Fibroblast of skin of right quadriceps (primary cell): ENCODE measurements at regions not wholly inside any gene's neighbourhood (a gene's known extent, or its start where the extent isn't known, plus 50 kb on each side); places are given as distances from the start of the nearest gene placed in this dataset.

ENCODE experiments used
- DNase-seq: peaks from one replicate; pipeline ENCODE4 v3.0.0-alpha.2; 2013

DNA sequence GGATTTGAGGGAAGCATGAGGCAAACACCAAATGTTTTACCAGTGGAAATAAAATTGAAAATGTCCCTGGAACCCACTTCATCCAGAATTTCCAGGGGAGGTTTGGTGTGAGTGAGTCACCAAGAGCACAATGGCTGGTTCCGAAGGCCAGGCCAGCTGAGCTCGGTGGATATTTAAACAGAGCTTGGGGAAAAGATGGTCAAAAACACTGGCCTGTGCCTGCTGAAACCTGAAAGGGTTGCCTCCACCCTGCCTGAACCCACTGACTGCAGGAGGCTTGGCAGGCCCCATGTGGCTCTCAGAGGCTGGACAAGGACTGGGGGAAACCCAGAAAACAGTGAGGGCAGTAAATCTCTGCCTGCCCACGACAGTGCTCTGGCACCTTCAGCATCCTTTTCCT is 93.9 kb downstream of the TTC32 start:
- DNase-seq = no peak

- DNase-seq = no peak
Measured at GRCh38 chr2:19807346-19807745, 94.4 kb downstream of the TTC32 start.

- no peak for DNase-seq
Measured at GRCh38 chr2:19806591-19806990, 95.2 kb downstream of the TTC32 start.

GRCh38 chr2:19806131-19806530 is 95.7 kb downstream of the TTC32 start:
- DNase-seq = no peak

- DNase-seq = no peak
Measured at GRCh38 chr2:19805266-19805665, 96.5 kb downstream of the TTC32 start.

- no peak for DNase-seq
Measured at GRCh38 chr2:19804639-19805260, 97.0 kb downstream of the TTC32 start.

GRCh38 chr2:19802086-19802841 is 99.5 kb downstream of the TTC32 start:
- peak; percentile 28 for DNase-seq

DNA sequence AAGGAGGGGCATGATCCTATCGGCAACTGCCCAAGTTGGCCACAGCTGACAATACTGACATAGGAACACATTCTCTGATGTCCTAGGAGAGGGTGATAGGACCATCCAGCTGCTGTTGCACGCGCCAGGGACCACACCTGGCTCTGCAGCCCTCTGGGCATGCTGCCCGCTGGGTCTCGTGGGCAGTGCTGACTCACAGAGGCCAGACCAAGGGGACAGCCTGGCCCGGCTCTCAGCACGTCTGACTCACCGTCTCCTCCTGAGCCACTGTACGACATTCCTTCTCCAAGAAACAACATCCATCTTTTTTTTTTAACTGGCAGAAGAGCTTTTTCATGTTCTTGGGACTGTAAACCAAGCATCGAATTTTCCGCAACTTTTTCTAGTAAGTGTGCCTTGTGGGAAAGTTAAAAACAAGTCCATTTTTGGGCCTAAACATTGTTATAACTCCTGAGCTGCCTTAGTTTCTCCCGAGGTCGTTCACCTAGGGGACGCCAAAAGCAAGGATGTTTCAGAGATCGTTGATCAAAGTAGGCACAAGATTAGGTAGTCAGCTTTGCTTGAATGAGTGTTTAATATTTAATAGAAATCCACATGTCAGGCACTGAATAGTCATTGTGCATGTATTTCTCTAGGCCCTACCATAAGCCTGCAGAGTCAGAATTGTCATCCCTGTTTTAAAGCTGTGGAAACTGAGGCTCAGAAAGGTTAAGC is 100.3 kb downstream of the TTC32 start:
- DNase-seq = peak; percentile 90

DNA sequence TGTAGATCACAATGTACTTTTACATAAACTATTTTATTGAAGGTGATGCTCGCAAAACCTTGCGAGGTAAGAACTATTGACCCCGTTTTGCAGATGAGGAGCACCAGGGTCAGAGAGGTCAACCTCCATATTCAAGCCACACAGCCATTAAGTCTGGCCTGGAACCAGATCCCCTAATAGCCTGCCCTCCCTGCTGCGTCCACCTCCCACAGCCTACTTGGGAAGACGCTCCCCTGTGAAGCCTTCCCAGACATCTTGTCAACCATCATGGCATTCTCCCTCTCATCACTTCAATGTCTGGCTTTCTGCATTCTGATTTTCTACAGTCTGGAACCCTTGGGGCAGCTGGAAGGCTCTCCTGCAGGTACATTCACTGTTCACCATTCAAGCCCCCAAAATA is 101.0 kb downstream of the TTC32 start:
- DNase-seq = no peak

DNA sequence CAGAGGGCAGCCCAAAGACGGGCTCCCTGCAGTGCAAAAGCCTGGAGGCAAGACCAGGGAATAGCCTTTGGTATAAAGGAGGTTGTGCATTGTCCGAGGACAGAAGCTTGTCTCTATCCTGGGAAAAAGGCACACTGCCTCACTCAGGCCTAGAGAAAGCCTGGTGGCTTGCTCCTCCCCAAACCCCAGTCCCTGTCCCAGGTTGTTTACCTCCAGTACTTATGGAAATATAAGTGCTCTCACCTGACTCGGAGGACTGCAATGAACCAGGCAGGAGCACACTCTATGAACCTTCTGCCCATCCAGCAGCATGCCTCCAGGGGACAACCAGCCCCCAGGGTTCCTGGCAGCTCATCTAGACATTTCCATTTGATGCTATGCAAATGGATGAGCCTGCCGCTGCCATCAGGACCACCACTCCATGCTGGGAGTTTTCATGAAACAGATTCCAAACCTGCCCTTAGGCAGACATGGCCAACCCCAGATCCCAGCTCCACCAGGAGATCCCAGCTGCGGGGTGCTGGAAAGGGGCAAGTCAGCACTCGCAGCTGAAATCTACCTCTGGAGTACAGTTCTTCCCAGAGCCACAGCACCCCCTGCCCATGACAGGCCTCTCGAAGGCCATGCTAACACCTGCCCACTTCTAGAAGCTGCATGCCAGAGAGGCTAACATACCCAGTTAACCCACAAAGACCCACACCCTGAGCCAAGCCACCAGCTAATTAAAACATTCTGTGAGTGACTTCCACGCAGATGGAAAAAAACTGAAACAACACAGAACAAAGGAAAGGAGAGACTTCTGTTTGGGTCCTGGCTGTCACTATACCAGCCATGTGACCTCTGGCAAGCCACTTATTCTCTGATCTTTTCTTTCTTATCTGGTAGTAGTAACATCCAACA is 101.7 kb downstream of the TTC32 start:
- DNase-seq = no peak

DNA sequence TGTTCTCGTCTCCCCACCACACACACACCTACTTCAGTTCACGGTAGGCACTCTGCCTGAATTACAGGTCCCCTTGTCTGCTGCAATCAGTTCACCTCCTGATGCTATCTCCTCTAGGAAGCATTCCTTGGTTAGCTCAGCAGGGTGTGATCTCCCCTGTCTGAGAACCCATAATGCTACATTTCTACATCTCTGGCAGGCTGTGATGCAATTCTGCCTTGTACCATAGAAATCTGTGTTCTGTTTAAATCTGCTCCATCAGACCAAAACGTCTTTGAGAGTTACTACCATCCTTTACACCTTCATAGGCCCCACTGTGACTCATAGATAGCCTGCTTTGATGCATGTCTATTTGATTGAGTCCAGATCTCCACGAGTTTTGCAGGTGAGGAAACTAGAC is 103.9 kb downstream of the TTC32 start:
- DNase-seq = no peak

GRCh38 chr2:19797243-19797810 is 104.5 kb downstream of the TTC32 start:
- DNase-seq = no peak

DNA sequence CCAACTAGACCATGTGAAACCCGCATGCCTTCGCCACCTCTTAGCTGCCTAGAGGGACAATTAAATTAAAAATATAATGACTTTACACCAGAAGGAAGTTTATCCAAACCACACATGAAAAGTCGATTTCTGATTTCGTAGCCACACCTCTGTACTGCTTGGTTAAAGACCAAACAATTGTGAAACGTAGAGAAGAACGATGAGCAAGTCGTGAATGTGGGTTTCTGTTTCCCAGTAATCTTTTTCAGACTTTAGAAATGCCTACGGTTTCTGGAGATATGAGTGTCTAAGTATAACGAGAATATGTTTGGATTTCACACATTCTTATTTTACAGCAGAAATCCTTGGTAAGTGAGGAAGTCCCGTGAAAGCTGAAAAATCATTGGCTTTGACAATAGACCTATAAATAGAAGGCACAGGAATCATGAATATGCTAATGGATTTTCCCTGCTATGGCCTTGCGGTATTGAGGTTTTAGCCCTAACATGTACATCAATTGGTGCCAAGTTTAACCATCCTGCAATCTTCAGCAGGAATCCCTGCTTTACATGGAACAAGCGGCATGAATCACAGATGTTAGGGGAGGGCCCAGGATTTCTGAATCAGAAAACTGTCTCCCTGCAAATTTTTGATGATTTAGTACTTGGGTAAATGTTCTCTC is 105.6 kb downstream of the TTC32 start:
- peak; percentile 96 for DNase-seq

GRCh38 chr2:19793132-19793750 is 108.5 kb downstream of the TTC32 start:
- no peak for DNase-seq

- DNase-seq = no peak
Measured at GRCh38 chr2:19790291-19790690, 111.5 kb downstream of the TTC32 start.

DNA sequence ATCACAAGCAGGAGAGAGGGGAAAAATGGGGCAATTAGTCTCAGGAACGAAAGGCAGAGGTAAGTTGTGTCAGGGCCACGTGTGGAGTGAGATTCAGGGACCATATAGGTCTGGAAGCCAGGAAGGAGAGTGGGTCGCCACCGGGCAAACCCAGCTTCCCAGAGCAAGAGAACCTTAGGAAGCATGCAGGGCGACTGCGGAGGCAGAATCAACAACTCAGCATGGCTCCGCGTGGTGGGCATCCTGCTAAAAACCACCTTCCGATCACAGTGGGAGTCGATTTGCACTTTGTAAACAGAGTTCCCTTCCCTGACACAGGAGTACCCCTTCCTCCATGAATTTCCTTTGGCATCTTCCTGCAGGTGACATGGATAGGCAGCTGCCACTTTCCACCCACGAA is 114.6 kb downstream of the TTC32 start:
- DNase-seq = no peak

DNA sequence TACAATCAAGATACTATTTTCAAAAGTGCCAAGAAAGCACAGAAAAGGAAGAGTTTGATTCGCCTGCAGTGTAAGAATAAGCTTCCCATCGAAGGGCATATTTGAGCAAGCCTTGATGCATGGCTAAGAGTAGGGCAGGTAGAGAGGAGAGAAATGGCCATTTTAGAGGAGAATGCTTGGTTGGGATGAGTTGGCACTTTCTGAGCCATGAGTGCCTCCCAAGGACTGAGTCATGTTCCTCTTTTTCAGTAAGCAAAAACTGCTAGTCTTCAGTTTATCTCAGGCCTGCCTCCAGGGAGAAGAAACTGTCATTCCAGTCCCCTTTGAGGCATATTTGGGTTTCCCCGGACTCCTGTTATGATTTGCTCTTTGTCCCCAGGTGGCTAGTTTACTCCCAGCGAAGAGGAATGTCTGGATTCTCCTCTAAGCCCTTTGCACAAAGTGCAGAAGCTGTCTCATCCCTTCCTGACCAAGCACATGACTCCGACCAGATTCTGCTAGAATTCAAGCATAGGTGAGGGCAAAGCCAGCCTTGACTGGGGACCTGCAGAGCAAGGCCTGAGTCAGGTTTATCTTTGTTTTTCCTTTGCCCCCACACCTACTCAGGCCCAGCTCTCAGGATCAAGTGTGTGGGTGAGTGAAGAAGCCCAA is 115.2 kb downstream of the TTC32 start:
- DNase-seq = peak; percentile 66

GRCh38 chr2:19785867-19786266 is 115.9 kb downstream of the TTC32 start:
- DNase-seq = no peak

DNA sequence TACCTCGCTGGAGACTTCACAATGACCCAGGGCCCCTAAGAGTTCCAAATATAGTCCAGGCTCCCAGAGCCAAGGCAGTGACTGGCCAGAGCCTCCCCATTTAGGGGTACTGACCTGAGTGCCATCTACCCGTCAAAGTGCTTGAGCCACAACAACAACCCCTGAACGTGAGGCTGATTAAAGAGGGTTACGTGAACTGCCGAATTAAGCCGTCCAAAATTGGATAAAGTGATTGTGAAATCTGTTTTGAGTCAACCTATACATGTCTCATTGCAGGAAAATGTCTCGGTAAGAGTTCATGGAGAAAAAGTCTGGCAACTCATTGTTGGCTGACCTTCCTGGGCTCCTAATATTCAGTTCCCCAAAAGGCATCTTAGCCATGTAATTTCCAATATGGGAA is 116.3 kb downstream of the TTC32 start:
- peak; percentile 60 for DNase-seq

- no peak for DNase-seq
Measured at GRCh38 chr2:19784456-19784855, 117.3 kb downstream of the TTC32 start.

DNA sequence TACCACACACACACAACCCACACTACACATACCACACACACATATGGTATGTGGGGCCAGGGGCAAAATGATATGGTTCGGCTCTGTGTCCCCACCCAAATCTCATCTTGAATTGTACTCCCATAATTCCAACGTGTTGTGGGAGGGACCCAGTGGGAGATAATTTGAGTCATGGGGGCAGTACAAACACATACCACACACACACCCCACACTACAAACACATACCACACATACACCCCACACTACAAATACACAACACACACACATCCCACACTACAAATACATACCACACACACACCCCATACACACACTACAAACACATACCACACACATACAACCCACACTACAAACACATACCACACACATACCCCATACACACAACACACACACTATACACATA is 117.8 kb downstream of the TTC32 start:
- no peak for DNase-seq
